ENCODE measurements at regions not wholly inside any gene's neighbourhood (a gene's known extent, or its start where the extent isn't known, plus 50 kb on each side); places are given as distances from the start of the nearest gene placed in this dataset.
"Not testable (repeated sequence)": the region's sequence is repeated elsewhere in the genome, so short reads cannot be mapped to it uniquely, and the experiment has no call there.

DNA sequence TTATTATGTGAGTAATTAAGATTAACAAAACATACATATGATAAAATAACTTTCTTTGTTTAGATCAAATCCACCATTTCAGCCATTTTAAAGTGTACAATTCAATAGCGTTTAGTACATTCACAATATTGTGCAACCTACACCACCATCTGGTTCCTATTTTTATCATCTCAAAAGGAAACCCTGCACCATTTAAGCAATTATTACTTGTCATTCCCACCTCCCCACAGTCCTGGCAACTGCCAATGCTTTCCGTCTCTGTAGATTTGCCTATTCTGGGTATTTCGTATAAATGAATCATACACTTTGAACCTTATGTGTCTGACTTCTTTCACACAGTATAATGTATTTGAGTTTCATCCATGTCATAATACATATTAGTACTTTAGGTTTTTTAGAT is 162.5 kb upstream of the CNTNAP4 start:
- Histone ChIP-seq H3K36me3 (replicated peaks in 1 of 2; ENCODE audit: insufficient read depth in 1 of 2, low read depth in 2 of 2) (no peaks in the 10 kb centered on the region), H3K27me3 (no peaks in the 10 kb centered on the region), H3K9me3 (no peaks in the 10 kb centered on the region), H3K4me1 (no peaks in the 10 kb centered on the region), H3K4me3 (no peak overlapping the region), H3K27ac (no peak overlapping the region)
- ATAC-seq (no peak), DNase-seq (no peak)
- intact Hi-C loops (cut with DNase I) = no loop called here
- TF ChIP-seq POLR2A (IDR thresholded peaks at IDR 0.05) = no peak
- TF ChIP-seq, protein P1, sequence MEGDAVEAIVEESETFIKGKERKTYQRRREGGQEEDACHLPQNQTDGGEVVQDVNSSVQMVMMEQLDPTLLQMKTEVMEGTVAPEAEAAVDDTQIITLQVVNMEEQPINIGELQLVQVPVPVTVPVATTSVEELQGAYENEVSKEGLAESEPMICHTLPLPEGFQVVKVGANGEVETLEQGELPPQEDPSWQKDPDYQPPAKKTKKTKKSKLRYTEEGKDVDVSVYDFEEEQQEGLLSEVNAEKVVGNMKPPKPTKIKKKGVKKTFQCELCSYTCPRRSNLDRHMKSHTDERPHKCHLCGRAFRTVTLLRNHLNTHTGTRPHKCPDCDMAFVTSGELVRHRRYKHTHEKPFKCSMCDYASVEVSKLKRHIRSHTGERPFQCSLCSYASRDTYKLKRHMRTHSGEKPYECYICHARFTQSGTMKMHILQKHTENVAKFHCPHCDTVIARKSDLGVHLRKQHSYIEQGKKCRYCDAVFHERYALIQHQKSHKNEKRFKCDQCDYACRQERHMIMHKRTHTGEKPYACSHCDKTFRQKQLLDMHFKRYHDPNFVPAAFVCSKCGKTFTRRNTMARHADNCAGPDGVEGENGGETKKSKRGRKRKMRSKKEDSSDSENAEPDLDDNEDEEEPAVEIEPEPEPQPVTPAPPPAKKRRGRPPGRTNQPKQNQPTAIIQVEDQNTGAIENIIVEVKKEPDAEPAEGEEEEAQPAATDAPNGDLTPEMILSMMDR (IDR thresholded peaks at IDR 0.05) = no peak
- 58 to 84% methylated on average over 3 of the region's 3 CpGs for WGBS, 2 donors

- no peak overlapping the region for H3K27ac ChIP-seq
- H3K27me3 ChIP-seq = no peaks in the 10 kb centered on the region
- H3K9me3 ChIP-seq = no peaks in the 10 kb centered on the region
- intact Hi-C loops (cut with DNase I) = no loop called here
- TF ChIP-seq POLR2A (IDR thresholded peaks at IDR 0.05) = no peak
- TF ChIP-seq, protein P1 (IDR thresholded peaks at IDR 0.05) = no peak
- DNase-seq (no peak), ATAC-seq (no peak)
- no peak overlapping the region for H3K4me3 ChIP-seq
- 63 to 79% methylated on average over 1 of the region's 1 CpG for WGBS, 2 donors
- no peaks in the 10 kb centered on the region for H3K36me3 ChIP-seq (replicated peaks in 1 of 2; ENCODE audit: insufficient read depth in 1 of 2, low read depth in 2 of 2)
- no peaks in the 10 kb centered on the region for H3K4me1 ChIP-seq
These were observed 158.9 kb upstream of the CNTNAP4 start for GRCh38 chr16:76118344-76118743.

GRCh38 chr16:76121636-76122035 is 155.6 kb upstream of the CNTNAP4 start:
- ATAC-seq (no peak), DNase-seq (no peak)
- 61 to 66% methylated on average over 4 of the region's 4 CpGs for WGBS, 2 donors
- TF ChIP-seq POLR2A (IDR thresholded peaks at IDR 0.05) = no peak
- TF ChIP-seq, protein P1 (IDR thresholded peaks at IDR 0.05) = no peak
- H3K4me3 ChIP-seq = no peak overlapping the region
- H3K4me1 ChIP-seq = no peaks in the 10 kb centered on the region
- no peak overlapping the region for H3K27ac ChIP-seq
- intact Hi-C loops (cut with DNase I) = no loop called here
- no peaks in the 10 kb centered on the region for H3K36me3 ChIP-seq (replicated peaks in 1 of 2; ENCODE audit: insufficient read depth in 1 of 2, low read depth in 2 of 2)
- no peaks in the 10 kb centered on the region for H3K9me3 ChIP-seq
- no peaks in the 10 kb centered on the region for H3K27me3 ChIP-seq

DNA sequence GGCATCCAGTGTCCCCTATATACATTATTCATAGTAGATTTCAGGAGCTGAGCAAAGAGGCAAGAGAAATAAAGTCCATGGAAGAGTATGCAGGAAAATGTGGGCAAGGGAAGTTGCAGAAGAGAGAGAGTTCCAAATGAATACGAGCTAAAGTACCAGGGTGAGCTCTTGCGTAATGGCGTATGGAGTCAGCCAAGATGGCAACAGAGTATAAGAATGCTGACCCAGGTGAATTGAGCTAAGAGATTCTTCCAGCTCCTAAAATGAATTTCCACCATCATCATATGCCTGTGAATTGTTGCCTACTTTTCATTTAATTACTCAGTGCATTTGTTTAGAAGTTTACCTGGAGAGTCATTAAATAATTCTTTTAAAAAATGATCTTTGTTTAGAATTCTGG is 153.2 kb upstream of the CNTNAP4 start:
- Histone ChIP-seq H3K27me3 (no peaks in the 10 kb centered on the region), H3K27ac (no peak overlapping the region), H3K4me3 (no peak overlapping the region), H3K9me3 (no peaks in the 10 kb centered on the region), H3K4me1 (no peaks in the 10 kb centered on the region), H3K36me3 (replicated peaks in 1 of 2; ENCODE audit: insufficient read depth in 1 of 2, low read depth in 2 of 2) (no peaks in the 10 kb centered on the region)
- DNase-seq (no peak), ATAC-seq (no peak)
- TF ChIP-seq, protein P1 (IDR thresholded peaks at IDR 0.05) = no peak
- no peak for TF ChIP-seq POLR2A (IDR thresholded peaks at IDR 0.05)
- 75 to 78% methylated on average over 3 of the region's 3 CpGs for WGBS, 2 donors
- intact Hi-C loops (cut with DNase I) = no loop called here

- TF ChIP-seq, protein P1 (IDR thresholded peaks at IDR 0.05) = no peak
- TF ChIP-seq POLR2A (IDR thresholded peaks at IDR 0.05) = no peak
- H3K36me3 ChIP-seq (replicated peaks in 1 of 2; ENCODE audit: insufficient read depth in 1 of 2, low read depth in 2 of 2) = no peaks in the 10 kb centered on the region
- H3K4me1 ChIP-seq = no peaks in the 10 kb centered on the region
- H3K27me3 ChIP-seq = no peaks in the 10 kb centered on the region
- intact Hi-C loops (cut with DNase I) = no loop called here
- DNase-seq = no peak
- H3K27ac ChIP-seq = no peak overlapping the region
- no peak overlapping the region for H3K4me3 ChIP-seq
- no peaks in the 10 kb centered on the region for H3K9me3 ChIP-seq
- ATAC-seq = no peak
These were observed 151.3 kb upstream of the CNTNAP4 start for GRCh38 chr16:76125871-76126270.

DNA sequence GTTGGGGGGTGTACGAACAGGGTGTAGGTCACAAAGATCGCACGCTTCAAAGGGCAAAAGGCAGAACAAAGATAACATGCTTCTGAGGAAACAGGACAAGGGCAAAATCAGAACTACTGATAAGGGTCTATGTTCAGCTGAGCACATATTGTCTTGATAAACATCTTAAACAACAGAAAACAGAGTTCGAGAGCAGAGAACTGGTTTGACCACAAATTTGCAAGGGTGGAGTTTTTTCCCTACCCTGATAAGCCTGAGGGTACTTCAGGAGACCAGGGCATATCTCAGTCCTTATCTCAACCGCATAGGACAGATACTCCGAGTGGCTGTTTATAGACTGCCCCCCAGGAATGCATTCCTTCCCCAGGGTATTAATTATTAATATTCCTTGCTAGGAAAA is 139.1 kb upstream of the CNTNAP4 start:
- not testable (repeated sequence) for DNase-seq, ATAC-seq

More for the DNA sequence above, 139.1 kb upstream of the CNTNAP4 start:
- H3K27ac ChIP-seq; H3K36me3 ChIP-seq (replicated peaks in 1 of 2; ENCODE audit: insufficient read depth in 1 of 2, low read depth in 2 of 2); H3K9me3 ChIP-seq; H3K27me3 ChIP-seq; H3K4me3 ChIP-seq; intact Hi-C loops (cut with DNase I); H3K4me1 ChIP-seq: not testable (repeated sequence)
- whole genome bisulfite sequencing, 2 donors = 44 to 61% methylated on average over 6 of the region's 6 CpGs

Data from body of pancreas (tissue), 4 donors.